ENCODE measurements at regions not wholly inside any gene's neighbourhood (a gene's known extent, or its start where the extent isn't known, plus 50 kb on each side); places are given as distances from the start of the nearest gene placed in this dataset.
A peak's percentile ranks its signal among the peaks of the same experiment; 100 is the strongest.

DNA sequence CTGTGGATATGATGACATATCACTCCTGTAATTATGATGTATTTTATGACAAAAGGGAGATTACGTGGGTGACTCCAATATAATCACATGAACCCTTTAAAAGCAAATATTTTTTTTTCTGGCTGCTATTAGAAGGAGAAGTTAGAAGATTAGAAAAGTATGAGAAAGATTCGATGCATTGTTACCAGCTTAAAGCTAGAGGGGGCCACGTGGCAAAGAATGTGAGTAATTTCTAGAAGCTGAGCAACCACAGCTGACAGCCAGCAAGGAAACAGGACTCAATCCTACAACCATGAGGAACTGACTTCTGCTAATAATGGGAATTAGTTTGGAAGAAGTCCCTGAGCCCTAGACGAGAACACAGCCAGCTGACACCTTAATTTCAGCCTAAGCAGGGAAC lies 56.3 kb upstream of the C1orf87 start:
- H3K9me3 ChIP-seq: no peaks in the 10 kb centered on the region
- H3K36me3 ChIP-seq: no peaks in the 10 kb centered on the region
- H3K27me3 ChIP-seq: no peaks in the 10 kb centered on the region
- TF ChIP-seq, protein P1, sequence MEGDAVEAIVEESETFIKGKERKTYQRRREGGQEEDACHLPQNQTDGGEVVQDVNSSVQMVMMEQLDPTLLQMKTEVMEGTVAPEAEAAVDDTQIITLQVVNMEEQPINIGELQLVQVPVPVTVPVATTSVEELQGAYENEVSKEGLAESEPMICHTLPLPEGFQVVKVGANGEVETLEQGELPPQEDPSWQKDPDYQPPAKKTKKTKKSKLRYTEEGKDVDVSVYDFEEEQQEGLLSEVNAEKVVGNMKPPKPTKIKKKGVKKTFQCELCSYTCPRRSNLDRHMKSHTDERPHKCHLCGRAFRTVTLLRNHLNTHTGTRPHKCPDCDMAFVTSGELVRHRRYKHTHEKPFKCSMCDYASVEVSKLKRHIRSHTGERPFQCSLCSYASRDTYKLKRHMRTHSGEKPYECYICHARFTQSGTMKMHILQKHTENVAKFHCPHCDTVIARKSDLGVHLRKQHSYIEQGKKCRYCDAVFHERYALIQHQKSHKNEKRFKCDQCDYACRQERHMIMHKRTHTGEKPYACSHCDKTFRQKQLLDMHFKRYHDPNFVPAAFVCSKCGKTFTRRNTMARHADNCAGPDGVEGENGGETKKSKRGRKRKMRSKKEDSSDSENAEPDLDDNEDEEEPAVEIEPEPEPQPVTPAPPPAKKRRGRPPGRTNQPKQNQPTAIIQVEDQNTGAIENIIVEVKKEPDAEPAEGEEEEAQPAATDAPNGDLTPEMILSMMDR (IDR thresholded peaks at IDR 0.05; ENCODE audit: low read depth, low read length): no peak
- no peak for DNase-seq
- no peak overlapping the region for H3K4me3 ChIP-seq (ENCODE audit: low read depth, low read length)
- no peaks in the 10 kb centered on the region for H3K4me1 ChIP-seq

DNA sequence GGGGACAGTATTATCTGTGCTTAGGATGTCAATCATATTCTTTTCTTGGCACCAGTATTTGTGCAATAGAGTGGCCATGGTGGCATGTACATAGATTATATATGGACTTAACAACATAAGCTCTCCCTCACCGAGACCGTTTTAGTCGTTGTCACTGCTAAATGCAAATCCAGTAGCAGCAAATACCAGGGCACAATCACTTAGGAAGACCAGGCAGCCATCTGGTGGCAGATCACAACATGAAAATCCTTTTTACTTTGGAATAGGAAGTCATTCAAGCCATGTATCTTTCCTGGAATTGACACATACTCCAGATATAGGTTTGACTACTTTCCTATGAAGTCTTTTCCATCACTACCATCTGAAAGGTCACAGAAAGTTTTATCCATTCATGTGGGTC lies 53.2 kb upstream of the C1orf87 start:
- TF ChIP-seq, protein P1 (IDR thresholded peaks at IDR 0.05; ENCODE audit: low read depth, low read length): 0 out of 2 replicates have a peak, but pooled peaks have one; percentile 17
- no peaks in the 10 kb centered on the region for H3K27me3 ChIP-seq
- H3K4me1 ChIP-seq: no peaks in the 10 kb centered on the region
- H3K36me3 ChIP-seq: no peaks in the 10 kb centered on the region
- H3K4me3 ChIP-seq (ENCODE audit: low read depth, low read length): no peak overlapping the region
- DNase-seq: no peak
- H3K9me3 ChIP-seq: no peaks in the 10 kb centered on the region
